ENCODE measurements at regions not wholly inside any gene's neighbourhood (a gene's known extent, or its start where the extent isn't known, plus 50 kb on each side); places are given as distances from the start of the nearest gene placed in this dataset.

- H3K79me2 ChIP-seq (ENCODE audit: control insufficient read depth, insufficient read depth, low read length) = no peaks in the 10 kb centered on the region
- no peak for DNase-seq (ENCODE audit: low read depth in 2 of 2)
- no peak overlapping the region for H3K9ac ChIP-seq (ENCODE audit: insufficient read depth, low read length)
- no peak overlapping the region for H3K27ac ChIP-seq (ENCODE audit: insufficient read depth, low read length)
- no peak overlapping the region for H2AFZ ChIP-seq (ENCODE audit: low read length)
- no peak overlapping the region for H3K4me3 ChIP-seq (replicated peaks in 1 of 4; ENCODE audit: control extremely low read depth in 1 of 4, insufficient read depth in 1 of 4, low read depth in 3 of 4, low read length in 4 of 4)
- no peaks in the 10 kb centered on the region for H3K4me1 ChIP-seq (ENCODE audit: control insufficient read depth, extremely low read depth, insufficient read depth, low read length)
- no peaks in the 10 kb centered on the region for H3K27me3 ChIP-seq (ENCODE audit: control insufficient read depth, insufficient read depth, low read length)
- no peaks in the 10 kb centered on the region for H4K20me1 ChIP-seq (ENCODE audit: control insufficient read depth, extremely low read depth, insufficient read depth, low read length)
- H3K4me2 ChIP-seq (ENCODE audit: extremely low read depth, insufficient read depth, low read length) = no peak overlapping the region
- TF ChIP-seq EZH2 (IDR thresholded peaks at IDR 0.05; ENCODE audit: low read length, missing control alignments) = no peak
- no peak for TF ChIP-seq CTCF (conservative IDR thresholded peaks at IDR 0.05 in 1 of 2, IDR thresholded peaks at IDR 0.05 in 1 of 2; ENCODE audit: low read depth in 1 of 2, low read length in 2 of 2)
- no peaks in the 10 kb centered on the region for H3K9me3 ChIP-seq (ENCODE audit: control insufficient read depth, insufficient read depth, low read depth, low read length)
- H3K36me3 ChIP-seq (ENCODE audit: control insufficient read depth, insufficient read depth, low read length) = no peaks in the 10 kb centered on the region
Observed at GRCh38 chr15:91793771-91794170, 59.7 kb upstream of the SLCO3A1 start.

GRCh38 chr15:91795235-91795634 is 58.3 kb upstream of the SLCO3A1 start:
- H3K4me1 ChIP-seq (ENCODE audit: control insufficient read depth, extremely low read depth, insufficient read depth, low read length) = no peaks in the 10 kb centered on the region
- H3K4me2 ChIP-seq (ENCODE audit: extremely low read depth, insufficient read depth, low read length) = no peak overlapping the region
- no peaks in the 10 kb centered on the region for H3K79me2 ChIP-seq (ENCODE audit: control insufficient read depth, insufficient read depth, low read length)
- DNase-seq (ENCODE audit: low read depth in 2 of 2) = no peak
- H4K20me1 ChIP-seq (ENCODE audit: control insufficient read depth, extremely low read depth, insufficient read depth, low read length) = no peaks in the 10 kb centered on the region
- no peaks in the 10 kb centered on the region for H3K9me3 ChIP-seq (ENCODE audit: control insufficient read depth, insufficient read depth, low read depth, low read length)
- no peak overlapping the region for H2AFZ ChIP-seq (ENCODE audit: low read length)
- H3K36me3 ChIP-seq (ENCODE audit: control insufficient read depth, insufficient read depth, low read length) = no peaks in the 10 kb centered on the region
- TF ChIP-seq EZH2 (IDR thresholded peaks at IDR 0.05; ENCODE audit: low read length, missing control alignments) (no peak), CTCF (conservative IDR thresholded peaks at IDR 0.05 in 1 of 2, IDR thresholded peaks at IDR 0.05 in 1 of 2; ENCODE audit: low read depth in 1 of 2, low read length in 2 of 2) (no peak)
- no peak overlapping the region for H3K27ac ChIP-seq (ENCODE audit: insufficient read depth, low read length)
- no peak overlapping the region for H3K4me3 ChIP-seq (replicated peaks in 1 of 4; ENCODE audit: control extremely low read depth in 1 of 4, insufficient read depth in 1 of 4, low read depth in 3 of 4, low read length in 4 of 4)
- H3K27me3 ChIP-seq (ENCODE audit: control insufficient read depth, insufficient read depth, low read length) = no peaks in the 10 kb centered on the region
- no peak overlapping the region for H3K9ac ChIP-seq (ENCODE audit: insufficient read depth, low read length)

- Histone ChIP-seq H3K27ac (ENCODE audit: insufficient read depth, low read length) (no peak overlapping the region), H3K36me3 (ENCODE audit: control insufficient read depth, insufficient read depth, low read length) (no peaks in the 10 kb centered on the region), H3K4me2 (ENCODE audit: extremely low read depth, insufficient read depth, low read length) (no peak overlapping the region), H3K4me3 (replicated peaks in 1 of 4; ENCODE audit: control extremely low read depth in 1 of 4, insufficient read depth in 1 of 4, low read depth in 3 of 4, low read length in 4 of 4) (no peak overlapping the region), H3K27me3 (ENCODE audit: control insufficient read depth, insufficient read depth, low read length) (no peaks in the 10 kb centered on the region), H2AFZ (ENCODE audit: low read length) (no peak overlapping the region), H3K4me1 (ENCODE audit: control insufficient read depth, extremely low read depth, insufficient read depth, low read length) (no peaks in the 10 kb centered on the region), H3K79me2 (ENCODE audit: control insufficient read depth, insufficient read depth, low read length) (no peaks in the 10 kb centered on the region), H3K9me3 (ENCODE audit: control insufficient read depth, insufficient read depth, low read depth, low read length) (no peaks in the 10 kb centered on the region), H4K20me1 (ENCODE audit: control insufficient read depth, extremely low read depth, insufficient read depth, low read length) (no peaks in the 10 kb centered on the region), H3K9ac (ENCODE audit: insufficient read depth, low read length) (no peak overlapping the region)
- no peak for DNase-seq (ENCODE audit: low read depth in 2 of 2)
- TF ChIP-seq EZH2 (IDR thresholded peaks at IDR 0.05; ENCODE audit: low read length, missing control alignments) = no peak
- no peak for TF ChIP-seq CTCF (conservative IDR thresholded peaks at IDR 0.05 in 1 of 2, IDR thresholded peaks at IDR 0.05 in 1 of 2; ENCODE audit: low read depth in 1 of 2, low read length in 2 of 2)
Observed at GRCh38 chr15:91801836-91802534, 51.5 kb upstream of the SLCO3A1 start.
